ENCODE measurements at regions not wholly inside any gene's neighbourhood (a gene's known extent, or its start where the extent isn't known, plus 50 kb on each side); places are given as distances from the start of the nearest gene placed in this dataset.

GRCh38 chr1:221633841-221634409 lies 108.0 kb downstream of the DUSP10 start:
- TF ChIP-seq CTCF (conservative IDR thresholded peaks at IDR 0.05) (no peak), ZFX (IDR thresholded peaks at IDR 0.05) (no peak)
